ENCODE measurements at regions not wholly inside any gene's neighbourhood (a gene's known extent, or its start where the extent isn't known, plus 50 kb on each side); places are given as distances from the start of the nearest gene placed in this dataset.

DNA sequence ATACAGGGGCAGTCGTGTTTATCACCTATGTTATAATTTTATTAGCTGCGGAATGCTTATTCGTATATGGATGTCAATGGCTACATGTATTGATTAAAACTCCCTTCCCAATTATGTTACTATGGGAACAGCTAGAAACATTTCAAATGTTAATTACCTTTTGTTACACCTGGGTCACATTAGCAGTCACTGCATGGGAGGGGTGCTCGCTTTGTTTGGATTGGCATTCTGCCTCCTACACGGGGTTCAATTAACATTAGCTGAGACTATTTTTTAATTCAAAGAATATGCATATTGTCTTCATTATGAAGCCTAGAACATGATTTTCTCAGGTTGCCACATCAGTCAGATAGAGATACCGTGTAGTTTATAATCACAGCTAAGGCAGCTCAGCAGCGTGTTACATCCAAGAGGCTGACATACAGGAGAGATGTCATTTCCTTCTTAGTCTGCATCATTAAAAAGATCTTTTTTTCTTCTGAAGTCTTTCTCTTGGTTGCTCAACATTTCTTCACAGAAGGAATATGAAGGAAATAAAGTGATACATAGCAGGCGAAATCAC lies 76.2 kb upstream of the RPS6KA2 start:
- TF ChIP-seq CTCF (IDR thresholded peaks at IDR 0.05) (no peak), POLR2A (IDR thresholded peaks at IDR 0.05) (no peak)
